Calu3 (cell line): ENCODE measurements at regions not wholly inside any gene's neighbourhood (a gene's known extent, or its start where the extent isn't known, plus 50 kb on each side); places are given as distances from the start of the nearest gene placed in this dataset.

Experiments
- BruUV-seq: library from RNA; stranded (reverse); fragments of 400-500 nt; replicated peaks from 2 replicates; lab custom pipeline; 2021; lab: Mats Ljungman, UMichigan
- CTCF ChIA-PET: fragments of 300-600 bp; sonication (Branson Sonifier 250); formaldehyde crosslinking; loops from one replicate; lab custom pipeline; 2022; ENCODE audit warnings: antibody characterized with exemption; lab: Charles Lee
- DNase-seq: peaks from one replicate; pipeline ENCODE4 v3.0.0; 2022
- H3K27ac Mint-ChIP-seq: one replicate; pipeline ENCODE4 v1.8.0; 2022; ENCODE audit warnings: mixed read lengths; ENCODE audit not compliant: unreplicated experiment
- H3K27me3 Mint-ChIP-seq: one replicate; pipeline ENCODE4 v1.8.0; 2022; ENCODE audit warnings: mixed read lengths; ENCODE audit not compliant: unreplicated experiment
- H3K36me3 Mint-ChIP-seq: one replicate; pipeline ENCODE4 v1.8.0; 2022; ENCODE audit warnings: mild to moderate bottlenecking, moderate library complexity, mixed read lengths; ENCODE audit not compliant: insufficient read depth, unreplicated experiment
- H3K4me1 Mint-ChIP-seq: one replicate; pipeline ENCODE4 v1.8.0; 2022; ENCODE audit warnings: mild to moderate bottlenecking, low read depth, mixed read lengths; ENCODE audit not compliant: unreplicated experiment
- H3K4me3 Mint-ChIP-seq: one replicate; pipeline ENCODE4 v1.8.0; 2022; ENCODE audit warnings: mild to moderate bottlenecking, low read depth, moderate library complexity, mixed read lengths; ENCODE audit not compliant: unreplicated experiment
- H3K9me3 Mint-ChIP-seq: one replicate; pipeline ENCODE4 v1.8.0; 2022; ENCODE audit warnings: low read depth, mixed read lengths; ENCODE audit not compliant: unreplicated experiment
- CTCF ChIP-seq: fragments of 200-600 bp; IDR thresholded peaks from one replicate; pipeline ENCODE4 v1.8.0; 2022; ENCODE audit warnings: antibody characterized with exemption; ENCODE audit not compliant: unreplicated experiment
- intact Hi-C: fragments of 100-400 bp; cut with micrococcal nuclease; formaldehyde crosslinking; loops from one replicate; pipeline ENCODE4 v1.10.0; 2022; ENCODE audit not compliant: unreplicated experiment

DNA sequence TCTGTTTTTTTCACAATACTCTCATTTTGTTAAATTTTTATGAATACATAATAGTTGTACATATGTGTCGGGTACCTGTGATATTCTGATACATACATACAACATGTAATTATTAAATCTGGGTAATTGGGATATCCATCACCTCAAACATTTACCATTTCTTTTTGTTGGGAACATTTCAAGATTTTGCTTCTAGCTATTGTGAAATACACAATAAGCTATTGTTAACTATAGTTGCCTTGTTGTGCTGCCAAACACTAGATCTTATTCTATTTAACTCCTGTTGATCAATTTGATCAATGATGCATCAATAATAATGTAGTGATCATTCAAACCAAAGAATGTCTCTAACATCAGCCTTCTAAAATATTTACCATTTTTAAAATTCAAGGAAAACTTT, 234.6 kb upstream of the NR5A2 start:
- H3K27me3 Mint-ChIP-seq: no peaks in the 10 kb centered on the region
- H3K9me3 Mint-ChIP-seq: no peaks in the 10 kb centered on the region
- CTCF ChIA-PET: no interaction called here

GRCh38 chr1:199794105-199794863, 233.2 kb upstream of the NR5A2 start:
- Mint-ChIP-seq H3K4me3 (no peak overlapping the region), H3K27me3 (no peaks in the 10 kb centered on the region), H3K4me1 (no peaks in the 10 kb centered on the region), H3K9me3 (no peaks in the 10 kb centered on the region), H3K36me3 (no peaks in the 10 kb centered on the region), H3K27ac (no peak overlapping the region)
- no TSS peak for BruUV-seq
- CTCF ChIA-PET: interaction anchor here (0.5 kb wide), 1 partner anchor 1289 kb away, joined by 3 read pairs; no protein-coding TSS in a partner anchor
- intact Hi-C loops: no loop called here
- no peak for DNase-seq
- TF ChIP-seq CTCF: no peak

More for the DNA sequence above, 234.6 kb upstream of the NR5A2 start:
- intact Hi-C loops: no loop called here
- no peak overlapping the region for H3K4me3 Mint-ChIP-seq
- no peak overlapping the region for H3K27ac Mint-ChIP-seq
- no peak for DNase-seq
- H3K36me3 Mint-ChIP-seq: no peaks in the 10 kb centered on the region
- no TSS peak for BruUV-seq
- TF ChIP-seq CTCF: no peak
- no peaks in the 10 kb centered on the region for H3K4me1 Mint-ChIP-seq

DNA sequence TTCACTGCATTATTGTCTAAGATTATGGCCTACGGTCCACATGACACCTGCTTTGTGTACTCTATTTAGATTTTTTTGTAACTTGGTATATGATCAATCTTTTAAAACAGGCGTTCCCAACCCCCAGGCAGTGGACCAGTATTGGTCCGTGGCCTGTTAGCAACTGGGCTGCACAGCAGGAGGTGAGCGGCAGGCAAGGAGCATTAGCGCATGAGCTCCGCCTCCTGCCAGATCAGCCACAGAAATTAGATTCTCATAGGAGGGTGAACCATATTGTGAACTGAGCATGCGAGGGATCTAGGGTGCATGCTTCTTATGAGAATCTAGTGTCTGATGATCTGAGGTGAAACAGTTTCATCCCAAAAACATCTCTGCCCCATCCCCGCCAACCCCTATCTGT, 228.4 kb upstream of the NR5A2 start:
- Mint-ChIP-seq H3K9me3 (no peaks in the 10 kb centered on the region), H3K4me3 (no peak overlapping the region), H3K4me1 (no peaks in the 10 kb centered on the region), H3K36me3 (no peaks in the 10 kb centered on the region), H3K27me3 (no peaks in the 10 kb centered on the region), H3K27ac (no peak overlapping the region)
- TF ChIP-seq CTCF: no peak
- DNase-seq: no peak
- BruUV-seq: no TSS peak
- CTCF ChIA-PET: no interaction called here
- intact Hi-C loops: no loop called here

- CTCF ChIA-PET: no interaction called here
- no peak for DNase-seq
Observed at GRCh38 chr1:199804526-199804925, 223.0 kb upstream of the NR5A2 start.

More at GRCh38 chr1:199804526-199804925, 223.0 kb upstream of the NR5A2 start:
- BruUV-seq: no TSS peak
- Mint-ChIP-seq H3K9me3 (no peaks in the 10 kb centered on the region), H3K27ac (no peak overlapping the region), H3K4me3 (no peak overlapping the region), H3K36me3 (no peaks in the 10 kb centered on the region), H3K27me3 (no peaks in the 10 kb centered on the region), H3K4me1 (no peaks in the 10 kb centered on the region)
- TF ChIP-seq CTCF: no peak
- intact Hi-C loops: no loop called here
